Brain microvascular endothelial cell (primary cell): ENCODE measurements at regions not wholly inside any gene's neighbourhood (a gene's known extent, or its start where the extent isn't known, plus 50 kb on each side); places are given as distances from the start of the nearest gene placed in this dataset.

Experiments
- DNase-seq: peaks from one replicate; pipeline ENCODE4 v3.0.0-alpha.2; 2020
- H3K27ac ChIP-seq: fragments of 250-450 bp; sonication (Bioruptor Pico); 2 replicates; pipeline ENCODE4 v1.5.1; 2020; ENCODE audit warnings: mild to moderate bottlenecking, moderate library complexity
- H3K27me3 ChIP-seq: fragments of 250-450 bp; sonication (Bioruptor Pico); replicated peaks from 2 replicates; pipeline ENCODE4 v1.5.1; 2020; ENCODE audit warnings: mild to moderate bottlenecking
- H3K36me3 ChIP-seq: fragments of 250-450 bp; sonication (Bioruptor Pico); replicated peaks from 2 replicates; pipeline ENCODE4 v1.5.1; 2020; ENCODE audit warnings: mild to moderate bottlenecking
- H3K4me3 ChIP-seq: 2 replicates; pipeline ENCODE4 v1.5.1; 2011; ENCODE audit warnings: low read depth, mild to moderate bottlenecking, control low read depth, low read length, moderate library complexity
- in situ Hi-C: cut with HindIII; loops from 2 replicates; pipeline ENCODE4 v1.10.0; 2017; ENCODE audit warnings: low sequenced_read_pairs, low pct_ligation_motif_present
- TF ChIP-seq, protein P1 (sequence below): IDR thresholded peaks from 2 replicates; pipeline ENCODE4 v1.5.1; 2011; ENCODE audit warnings: low read depth, mild to moderate bottlenecking, moderate library complexity, low read length, control low read depth, inconsistent platforms; ENCODE audit errors: missing control alignments

- H3K4me3 ChIP-seq: no peak overlapping the region
- H3K27ac ChIP-seq: no peak overlapping the region
- DNase-seq: no peak
- in situ Hi-C loops: no loop called here
- H3K36me3 ChIP-seq: no peaks in the 10 kb centered on the region
- TF ChIP-seq, protein P1, sequence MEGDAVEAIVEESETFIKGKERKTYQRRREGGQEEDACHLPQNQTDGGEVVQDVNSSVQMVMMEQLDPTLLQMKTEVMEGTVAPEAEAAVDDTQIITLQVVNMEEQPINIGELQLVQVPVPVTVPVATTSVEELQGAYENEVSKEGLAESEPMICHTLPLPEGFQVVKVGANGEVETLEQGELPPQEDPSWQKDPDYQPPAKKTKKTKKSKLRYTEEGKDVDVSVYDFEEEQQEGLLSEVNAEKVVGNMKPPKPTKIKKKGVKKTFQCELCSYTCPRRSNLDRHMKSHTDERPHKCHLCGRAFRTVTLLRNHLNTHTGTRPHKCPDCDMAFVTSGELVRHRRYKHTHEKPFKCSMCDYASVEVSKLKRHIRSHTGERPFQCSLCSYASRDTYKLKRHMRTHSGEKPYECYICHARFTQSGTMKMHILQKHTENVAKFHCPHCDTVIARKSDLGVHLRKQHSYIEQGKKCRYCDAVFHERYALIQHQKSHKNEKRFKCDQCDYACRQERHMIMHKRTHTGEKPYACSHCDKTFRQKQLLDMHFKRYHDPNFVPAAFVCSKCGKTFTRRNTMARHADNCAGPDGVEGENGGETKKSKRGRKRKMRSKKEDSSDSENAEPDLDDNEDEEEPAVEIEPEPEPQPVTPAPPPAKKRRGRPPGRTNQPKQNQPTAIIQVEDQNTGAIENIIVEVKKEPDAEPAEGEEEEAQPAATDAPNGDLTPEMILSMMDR: no peak
- H3K27me3 ChIP-seq: no peaks in the 10 kb centered on the region
Measured at GRCh38 chr18:75588412-75588811, 160.9 kb upstream of the SMIM21 start.

- Histone ChIP-seq H3K27me3 (no peaks in the 10 kb centered on the region), H3K27ac (no peak overlapping the region), H3K36me3 (no peaks in the 10 kb centered on the region), H3K4me3 (no peak overlapping the region)
- in situ Hi-C loops: no loop called here
- DNase-seq: no peak
- TF ChIP-seq, protein P1: no peak
Measured at GRCh38 chr18:75587131-75587530, 159.6 kb upstream of the SMIM21 start.

- H3K4me3 ChIP-seq: no peak overlapping the region
- H3K36me3 ChIP-seq: no peaks in the 10 kb centered on the region
- DNase-seq: no peak
- H3K27me3 ChIP-seq: no peaks in the 10 kb centered on the region
- in situ Hi-C loops: no loop called here
- no peak overlapping the region for H3K27ac ChIP-seq
- TF ChIP-seq, protein P1: no peak
Measured at GRCh38 chr18:75586130-75586889, 158.8 kb upstream of the SMIM21 start.

DNA sequence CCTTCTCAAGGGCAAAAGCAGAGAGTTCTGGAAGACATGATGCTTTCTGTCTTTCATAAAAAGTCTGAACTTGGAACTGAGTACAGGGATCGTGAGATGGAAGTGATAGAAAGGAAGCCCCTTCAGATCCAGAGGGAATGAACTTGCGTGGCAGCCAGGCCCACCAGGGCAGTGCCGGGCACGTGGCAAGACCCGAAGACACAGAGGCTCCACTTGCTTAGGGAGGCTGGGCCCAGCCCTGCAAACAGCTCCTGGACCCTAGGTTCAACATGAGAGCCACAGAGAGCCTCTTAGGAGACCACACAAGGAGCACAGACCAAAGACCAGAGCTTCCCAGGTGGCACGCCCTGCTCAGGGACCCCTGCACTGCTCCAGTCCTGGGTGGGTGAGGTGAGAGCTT, 155.4 kb upstream of the SMIM21 start:
- H3K36me3 ChIP-seq: no peaks in the 10 kb centered on the region
- DNase-seq: no peak
- H3K4me3 ChIP-seq: no peak overlapping the region
- H3K27ac ChIP-seq: no peak overlapping the region
- in situ Hi-C loops: no loop called here
- TF ChIP-seq, protein P1: no peak
- H3K27me3 ChIP-seq: no peaks in the 10 kb centered on the region

- no peaks in the 10 kb centered on the region for H3K36me3 ChIP-seq
- TF ChIP-seq, protein P1: no peak
- no peak for DNase-seq
- in situ Hi-C loops: no loop called here
- H3K27ac ChIP-seq: no peak overlapping the region
- no peaks in the 10 kb centered on the region for H3K27me3 ChIP-seq
- H3K4me3 ChIP-seq: no peak overlapping the region
Measured at GRCh38 chr18:75582406-75582821, 154.9 kb upstream of the SMIM21 start.
